A673 (cell line): ENCODE measurements at regions not wholly inside any gene's neighbourhood (a gene's known extent, or its start where the extent isn't known, plus 50 kb on each side); places are given as distances from the start of the nearest gene placed in this dataset.

Experiments used
- BruUV-seq: library from RNA; stranded (reverse); fragments of 400-500 nt; replicated peaks from 2 replicates; lab custom pipeline; 2021; lab: Mats Ljungman, UMichigan
- CTCF ChIA-PET: fragments of 300-600 bp; sonication (Branson Sonifier 250); formaldehyde crosslinking; loops from one replicate; lab custom pipeline; 2022; ENCODE audit warnings: antibody characterized with exemption; lab: Charles Lee
- POLR2A ChIA-PET: fragments of 300-600 bp; sonication (Branson Sonifier 250); formaldehyde crosslinking; loops from one replicate; lab custom pipeline; 2022; ENCODE audit warnings: antibody characterized with exemption; ENCODE audit not compliant: low non-redundant PET; lab: Charles Lee
- DNase-seq: peaks from one replicate; pipeline ENCODE4 v3.0.0-alpha.2; 2015; ENCODE audit warnings: low spot score
- H3K27ac ChIP-seq: fragments of 200-600 bp; sonication (generic); 2 replicates; pipeline ENCODE4 v1.5.1; 2016; ENCODE audit warnings: mixed run types, low read depth, mild to moderate bottlenecking, mixed read lengths, antibody characterized with exemption, low read length; ENCODE audit not compliant: poor library complexity, severe bottlenecking
- H3K27me3 ChIP-seq: fragments of 200-600 bp; sonication (generic); replicated peaks from 2 replicates; pipeline ENCODE4 v1.6.1; 2017; ENCODE audit warnings: mixed run types, low read depth, mild to moderate bottlenecking, mixed read lengths, antibody characterized with exemption, low read length; ENCODE audit not compliant: insufficient read depth, poor library complexity
- H3K36me3 ChIP-seq: fragments of 200-600 bp; sonication (generic); 2 replicates; pipeline ENCODE4 v1.6.1; 2016; ENCODE audit warnings: mixed run types, mild to moderate bottlenecking, mixed read lengths, antibody characterized with exemption, low read length; ENCODE audit not compliant: insufficient read depth, poor library complexity, severe bottlenecking
- H3K4me1 ChIP-seq: fragments of 200-600 bp; sonication (generic); 2 replicates; pipeline ENCODE4 v1.6.1; 2017; ENCODE audit warnings: mixed run types, mild to moderate bottlenecking, mixed read lengths, antibody characterized with exemption, low read length; ENCODE audit not compliant: insufficient read depth, poor library complexity, severe bottlenecking
- H3K4me3 ChIP-seq: fragments of 200-600 bp; sonication (generic); 2 replicates; pipeline ENCODE4 v1.5.1; 2016; ENCODE audit warnings: low read depth, mixed run types, mild to moderate bottlenecking, mixed read lengths, low read length; ENCODE audit not compliant: poor library complexity, severe bottlenecking
- H3K9me3 ChIP-seq: fragments of 200-600 bp; sonication (generic); 2 replicates; pipeline ENCODE4 v1.6.1; 2016; ENCODE audit warnings: mixed run types, low read depth, mild to moderate bottlenecking, mixed read lengths, antibody characterized with exemption, low read length; ENCODE audit not compliant: poor library complexity, severe bottlenecking
- EZH2 ChIP-seq: fragments of 200-600 bp; sonication (generic); IDR thresholded peaks from 2 replicates; pipeline ENCODE4 v1.6.1; 2017; ENCODE audit warnings: borderline replicate concordance, low read depth, mild to moderate bottlenecking, mixed read lengths, antibody characterized with exemption, low read length; ENCODE audit not compliant: poor library complexity, severe bottlenecking
- intact Hi-C: fragments of 100-400 bp; cut with micrococcal nuclease; formaldehyde crosslinking; loops from one replicate; pipeline ENCODE4 v1.10.0; 2022; ENCODE audit not compliant: unreplicated experiment
- TF ChIP-seq, protein P1 (sequence below): fragments of 300-800, 200-600 bp; sonication (generic); conservative IDR thresholded peaks from 2 replicates; pipeline ENCODE4 v1.5.1; 2017; ENCODE audit warnings: low read depth, mild to moderate bottlenecking, antibody characterized with exemption, low read length, moderate library complexity, mixed read lengths

DNA sequence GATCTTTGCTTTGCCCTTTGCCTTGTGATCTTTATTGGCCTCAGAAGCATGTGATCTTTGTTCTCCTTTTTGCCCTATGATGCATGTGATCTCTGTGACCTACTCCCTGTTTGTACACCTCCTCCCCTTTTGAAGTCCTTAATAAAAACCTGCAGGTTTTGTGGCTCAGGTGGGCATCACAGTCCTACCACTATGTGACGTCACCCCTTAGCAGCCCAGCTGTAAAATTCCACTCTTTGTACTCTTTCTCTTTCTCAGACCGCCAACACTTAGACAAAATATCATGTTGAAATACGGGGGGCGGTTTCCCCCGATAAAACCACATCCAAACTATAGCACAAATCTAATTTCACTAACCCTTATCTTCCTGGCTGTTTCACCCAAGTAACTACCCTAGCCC lies 76.7 kb upstream of the RAPGEF4 start:
- H3K27me3 ChIP-seq = no peaks in the 10 kb centered on the region
- ChIA-PET CTCF (no interaction called here), POLR2A (no interaction called here)
- DNase-seq = no peak
- no peaks in the 10 kb centered on the region for H3K4me1 ChIP-seq
- H3K36me3 ChIP-seq = no peaks in the 10 kb centered on the region
- no TSS peak for BruUV-seq
- intact Hi-C loops = no loop called here
- no peaks in the 10 kb centered on the region for H3K9me3 ChIP-seq
- no peak overlapping the region for H3K27ac ChIP-seq
- H3K4me3 ChIP-seq = no peak overlapping the region
- TF ChIP-seq, protein P1, sequence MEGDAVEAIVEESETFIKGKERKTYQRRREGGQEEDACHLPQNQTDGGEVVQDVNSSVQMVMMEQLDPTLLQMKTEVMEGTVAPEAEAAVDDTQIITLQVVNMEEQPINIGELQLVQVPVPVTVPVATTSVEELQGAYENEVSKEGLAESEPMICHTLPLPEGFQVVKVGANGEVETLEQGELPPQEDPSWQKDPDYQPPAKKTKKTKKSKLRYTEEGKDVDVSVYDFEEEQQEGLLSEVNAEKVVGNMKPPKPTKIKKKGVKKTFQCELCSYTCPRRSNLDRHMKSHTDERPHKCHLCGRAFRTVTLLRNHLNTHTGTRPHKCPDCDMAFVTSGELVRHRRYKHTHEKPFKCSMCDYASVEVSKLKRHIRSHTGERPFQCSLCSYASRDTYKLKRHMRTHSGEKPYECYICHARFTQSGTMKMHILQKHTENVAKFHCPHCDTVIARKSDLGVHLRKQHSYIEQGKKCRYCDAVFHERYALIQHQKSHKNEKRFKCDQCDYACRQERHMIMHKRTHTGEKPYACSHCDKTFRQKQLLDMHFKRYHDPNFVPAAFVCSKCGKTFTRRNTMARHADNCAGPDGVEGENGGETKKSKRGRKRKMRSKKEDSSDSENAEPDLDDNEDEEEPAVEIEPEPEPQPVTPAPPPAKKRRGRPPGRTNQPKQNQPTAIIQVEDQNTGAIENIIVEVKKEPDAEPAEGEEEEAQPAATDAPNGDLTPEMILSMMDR = no peak

DNA sequence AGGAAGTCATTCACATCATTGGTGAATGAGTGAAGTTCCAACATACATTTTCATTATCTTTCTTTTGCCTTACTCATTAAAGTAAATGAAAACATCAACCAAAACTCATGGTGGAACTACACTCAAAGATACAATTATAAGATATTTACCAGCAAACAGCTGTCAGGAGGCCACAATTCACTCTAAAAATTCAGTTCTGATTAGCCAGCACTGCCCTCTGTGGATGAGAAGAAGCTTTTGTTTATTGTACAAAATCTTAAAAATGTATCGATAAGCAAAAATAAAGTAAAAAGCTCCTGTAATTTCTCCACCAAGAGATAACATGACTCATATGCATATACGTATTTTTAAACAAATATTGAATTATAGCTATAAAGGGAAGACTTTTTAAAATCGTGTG lies 73.5 kb upstream of the RAPGEF4 start:
- no peak for DNase-seq
- H3K9me3 ChIP-seq = no peaks in the 10 kb centered on the region
- no peaks in the 10 kb centered on the region for H3K4me1 ChIP-seq
- TF ChIP-seq, protein P1 = no peak
- TF ChIP-seq EZH2 = no peak
- intact Hi-C loops = no loop called here
- no peak overlapping the region for H3K27ac ChIP-seq
- H3K4me3 ChIP-seq = no peak overlapping the region
- CTCF ChIA-PET = no interaction called here
- no TSS peak for BruUV-seq
- no peaks in the 10 kb centered on the region for H3K36me3 ChIP-seq
- POLR2A ChIA-PET = no interaction called here
- H3K27me3 ChIP-seq = no peaks in the 10 kb centered on the region

DNA sequence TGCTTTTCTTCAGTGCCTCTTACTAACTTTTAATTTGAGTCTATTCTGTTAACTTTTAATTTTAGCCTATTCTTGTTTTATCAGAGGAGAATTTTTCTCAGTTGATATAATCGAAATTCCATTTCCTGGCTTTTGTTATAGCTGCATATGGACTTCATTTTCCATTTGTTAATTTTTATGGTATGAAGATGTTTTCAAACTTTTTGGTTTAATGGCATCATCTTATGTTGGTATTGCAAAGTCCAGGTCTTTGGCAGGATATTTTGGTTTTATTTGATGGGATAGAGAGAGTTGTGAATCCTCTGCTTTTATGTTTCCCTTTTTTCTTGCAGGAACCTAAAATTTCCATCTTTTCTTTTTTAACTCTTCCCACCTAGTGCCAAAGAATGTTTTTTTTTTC lies 70.9 kb upstream of the RAPGEF4 start:
- ChIA-PET POLR2A (no interaction called here), CTCF (no interaction called here)
- intact Hi-C loops = no loop called here
- Histone ChIP-seq H3K4me3 (no peak overlapping the region), H3K36me3 (no peaks in the 10 kb centered on the region), H3K9me3 (no peaks in the 10 kb centered on the region), H3K4me1 (no peaks in the 10 kb centered on the region), H3K27ac (no peak overlapping the region), H3K27me3 (no peaks in the 10 kb centered on the region)
- no TSS peak for BruUV-seq
- TF ChIP-seq, protein P1 = no peak
- no peak for TF ChIP-seq EZH2
- no peak for DNase-seq
